Stimulated activated naive CD4-positive, alpha-beta T cell (primary cell): ENCODE measurements at regions not wholly inside any gene's neighbourhood (a gene's known extent, or its start where the extent isn't known, plus 50 kb on each side); places are given as distances from the start of the nearest gene placed in this dataset.

Experiments used
- DNase-seq, 6 experiments: peaks; one replicate each; lab custom pipeline; 2025; lab: John Stamatoyannopoulos, UW

- DNase-seq: no peak
Observed at GRCh38 chr18:28854964-28855363, 678.0 kb upstream of the CDH2 start.

DNA sequence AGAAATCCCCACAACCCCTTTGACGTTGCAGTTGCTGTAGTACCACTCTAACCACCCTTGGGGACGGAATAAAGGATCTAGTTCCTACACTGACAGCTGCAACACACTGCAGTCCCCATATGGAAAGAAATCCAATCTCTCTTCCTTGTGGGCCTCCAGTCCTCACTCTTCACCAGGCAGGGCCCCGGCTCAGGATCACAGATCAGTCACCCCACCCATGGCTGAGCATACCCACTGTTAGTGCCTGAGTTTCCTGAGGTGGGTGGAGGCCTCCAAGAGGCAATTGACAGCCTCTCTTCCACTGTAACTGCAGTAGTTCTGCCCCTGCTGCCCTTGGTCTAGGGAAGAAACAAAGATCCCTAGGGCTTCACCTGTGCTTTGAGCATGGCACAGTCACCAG lies 670.0 kb upstream of the CDH2 start:
- no peak for DNase-seq

GRCh38 chr18:28837100-28837499 lies 660.2 kb upstream of the CDH2 start:
- no peak for DNase-seq

DNA sequence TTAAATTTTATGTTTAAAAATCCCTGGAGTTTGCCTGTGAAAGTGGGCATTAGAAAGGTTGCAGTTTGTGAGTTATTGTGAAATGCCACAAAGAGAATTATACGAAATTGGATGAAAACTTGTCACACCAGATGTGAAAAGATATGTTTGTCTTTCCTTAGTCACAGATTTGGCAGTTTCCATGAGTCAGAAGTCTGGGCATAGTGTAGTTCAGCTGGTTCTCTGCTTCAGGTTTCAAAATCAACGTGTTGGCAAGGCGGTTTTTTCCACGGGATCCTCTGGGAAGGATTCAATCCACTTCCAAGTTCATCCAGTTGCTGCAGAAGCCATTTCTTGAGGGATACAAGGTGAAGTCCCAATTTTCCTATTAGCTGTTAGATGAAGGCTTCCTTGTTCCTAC lies 658.0 kb upstream of the CDH2 start:
- no peak for DNase-seq

- no peak for DNase-seq
Observed at GRCh38 chr18:28831908-28832307, 655.0 kb upstream of the CDH2 start.

DNA sequence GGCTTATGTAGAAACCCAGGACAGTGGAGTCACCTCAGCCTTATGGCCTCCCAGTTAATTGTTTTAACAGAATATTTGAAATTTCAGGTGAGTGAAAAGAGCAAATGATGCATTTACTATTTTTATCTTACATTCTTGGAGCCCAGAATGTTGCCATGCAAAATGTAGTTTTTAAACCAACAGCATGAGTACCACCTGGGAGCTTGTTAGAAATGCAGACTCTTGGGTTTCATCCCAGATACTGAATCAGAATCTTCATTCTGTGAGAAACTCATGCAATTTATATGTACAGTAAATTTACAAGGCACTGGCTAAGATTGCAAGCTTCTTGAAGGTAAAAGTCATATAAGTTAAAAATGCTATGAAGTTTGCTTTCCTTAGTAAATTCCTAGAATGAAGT lies 654.5 kb upstream of the CDH2 start:
- no peak for DNase-seq

DNA sequence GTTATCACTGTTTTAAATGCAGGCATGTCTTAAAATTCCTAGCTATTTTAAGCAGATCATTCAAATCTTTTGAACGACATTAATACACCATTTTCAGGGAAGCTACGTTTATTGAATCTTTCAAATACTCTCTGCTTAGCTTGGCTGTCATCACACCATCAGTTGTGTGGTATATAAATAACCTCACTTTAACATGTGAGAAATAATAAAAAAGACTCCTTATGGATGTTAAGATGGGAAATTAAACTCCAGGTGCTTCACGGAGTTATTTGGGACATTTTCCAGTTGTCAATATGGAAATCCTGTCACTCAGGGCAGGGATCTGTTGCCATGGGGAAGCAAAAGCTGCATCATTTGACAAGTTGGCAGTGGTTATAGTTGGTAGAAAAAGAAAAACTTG lies 649.2 kb upstream of the CDH2 start:
- DNase-seq: no peak

GRCh38 chr18:28824183-28824574 lies 647.2 kb upstream of the CDH2 start:
- no peak for DNase-seq

GRCh38 chr18:28823506-28824182 lies 646.7 kb upstream of the CDH2 start:
- no peak for DNase-seq

DNA sequence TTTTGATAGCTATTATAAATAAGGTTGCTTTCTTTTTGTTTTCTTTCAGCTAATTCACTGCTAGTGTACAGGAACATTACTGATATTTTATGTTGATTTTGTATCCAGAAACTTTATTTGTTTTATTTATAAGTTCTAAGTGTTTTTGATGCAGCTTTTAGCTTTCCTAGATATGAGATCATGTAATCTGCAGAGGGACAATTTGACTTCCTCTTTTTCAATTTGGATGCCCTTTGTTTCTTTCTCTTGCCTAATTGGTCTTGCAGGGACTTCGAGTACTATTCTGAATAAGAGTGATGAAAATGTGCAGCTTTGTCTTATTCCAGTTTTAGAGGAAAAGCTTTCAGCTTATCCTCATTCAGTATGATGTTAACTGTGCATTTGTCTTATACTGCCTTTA lies 643.4 kb upstream of the CDH2 start:
- DNase-seq: no peak

- no peak for DNase-seq
Observed at GRCh38 chr18:28816155-28816554, 639.2 kb upstream of the CDH2 start.

DNA sequence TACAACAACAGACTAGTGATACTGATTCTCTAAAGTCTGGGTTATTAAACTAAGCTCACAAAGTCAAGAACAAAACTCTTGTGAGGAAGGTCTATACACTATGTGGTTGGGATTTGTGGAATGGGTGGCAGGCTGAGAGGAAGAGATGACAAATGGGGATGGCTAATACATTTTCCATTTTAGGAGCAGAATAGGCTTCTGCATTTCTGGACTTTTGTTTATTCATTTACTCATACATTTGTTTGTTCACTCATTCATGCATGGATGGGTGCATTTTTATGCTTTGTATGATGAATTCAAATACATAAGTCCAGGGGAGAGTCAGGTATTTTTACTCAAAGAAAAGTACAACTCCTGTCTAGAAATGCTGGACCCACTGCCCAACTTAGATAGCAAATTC lies 637.4 kb upstream of the CDH2 start:
- no peak for DNase-seq

GRCh38 chr18:28808373-28808772 lies 631.4 kb upstream of the CDH2 start:
- DNase-seq: no peak

DNA sequence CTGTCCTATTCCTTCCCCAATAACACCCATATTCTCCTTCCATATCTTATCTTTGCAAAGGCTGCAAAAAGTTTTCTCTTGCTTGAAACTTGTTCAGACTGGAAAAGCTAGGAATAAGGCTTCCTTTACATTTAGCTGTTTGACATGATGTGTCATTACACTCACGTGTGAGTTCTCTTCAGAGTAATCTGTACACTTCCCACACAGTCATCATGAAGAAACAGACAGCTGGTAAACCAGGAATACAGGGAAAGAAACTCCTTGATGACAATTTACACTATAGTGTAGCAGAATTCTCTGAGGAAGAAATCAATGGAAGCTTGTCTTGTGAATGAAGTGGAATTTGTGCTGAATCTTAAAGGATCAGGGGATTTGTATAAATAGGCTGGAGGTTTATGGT lies 628.6 kb upstream of the CDH2 start:
- no peak for DNase-seq

- no peak for DNase-seq
Observed at GRCh38 chr18:28804512-28805202, 627.7 kb upstream of the CDH2 start.

DNA sequence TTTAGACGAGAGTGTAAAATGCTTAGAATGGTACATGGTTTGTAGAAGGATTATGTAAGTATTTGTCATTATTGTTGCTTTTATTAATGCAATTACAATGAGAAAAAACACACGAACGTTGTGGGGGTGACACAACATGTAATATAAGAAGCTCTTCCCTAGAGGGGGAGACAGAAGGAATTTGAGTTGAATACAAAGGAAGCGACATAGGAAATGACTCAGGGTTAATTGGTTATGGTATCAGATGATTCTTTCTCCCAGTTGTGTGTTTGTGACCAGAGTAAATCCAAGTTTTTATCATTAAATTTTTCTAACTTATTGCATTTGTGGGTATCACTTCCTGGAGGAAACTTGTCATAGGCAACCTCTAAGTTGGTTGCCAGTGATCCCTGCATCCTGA lies 625.6 kb upstream of the CDH2 start:
- no peak for DNase-seq

- no peak for DNase-seq
Observed at GRCh38 chr18:28801876-28802275, 624.9 kb upstream of the CDH2 start.

GRCh38 chr18:28794459-28795245 lies 617.7 kb upstream of the CDH2 start:
- DNase-seq: no peak

- no peak for DNase-seq
Observed at GRCh38 chr18:28793901-28794300, 617.0 kb upstream of the CDH2 start.

DNA sequence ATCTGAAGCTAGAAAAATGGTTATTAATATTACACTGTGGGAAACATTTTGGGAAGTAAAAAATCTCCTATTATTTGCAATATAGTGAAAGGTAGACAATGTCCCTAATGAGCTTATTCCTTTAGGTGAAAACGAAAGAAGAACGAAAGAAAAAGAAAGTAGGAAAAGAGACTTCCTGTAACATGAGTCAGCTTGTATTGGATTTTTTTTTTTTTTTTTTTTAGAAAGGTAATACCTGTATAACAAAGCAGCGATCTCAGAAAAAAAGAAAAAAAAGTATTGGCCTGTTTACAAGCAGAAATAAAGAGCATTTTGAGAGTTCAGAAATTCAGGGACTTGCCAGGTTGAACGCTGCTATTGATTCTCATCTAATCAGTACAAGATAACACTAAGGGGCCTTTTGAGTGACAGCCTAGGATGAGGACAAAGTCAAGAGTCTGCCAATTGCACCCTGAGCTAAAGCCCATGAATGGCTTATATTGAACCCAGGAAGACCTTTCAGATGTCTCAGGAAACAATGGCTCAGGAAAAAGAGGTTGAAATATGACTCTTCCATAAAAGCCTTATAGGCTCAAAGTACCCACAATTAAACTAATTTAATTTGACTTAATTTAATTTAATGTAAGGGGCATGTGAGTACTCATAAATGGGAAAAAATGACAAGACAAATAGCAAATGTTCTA lies 615.6 kb upstream of the CDH2 start:
- DNase-seq: no peak

GRCh38 chr18:28791101-28791500 lies 614.2 kb upstream of the CDH2 start:
- DNase-seq: no peak

- DNase-seq: no peak
Observed at GRCh38 chr18:28789502-28789901, 612.6 kb upstream of the CDH2 start.

DNA sequence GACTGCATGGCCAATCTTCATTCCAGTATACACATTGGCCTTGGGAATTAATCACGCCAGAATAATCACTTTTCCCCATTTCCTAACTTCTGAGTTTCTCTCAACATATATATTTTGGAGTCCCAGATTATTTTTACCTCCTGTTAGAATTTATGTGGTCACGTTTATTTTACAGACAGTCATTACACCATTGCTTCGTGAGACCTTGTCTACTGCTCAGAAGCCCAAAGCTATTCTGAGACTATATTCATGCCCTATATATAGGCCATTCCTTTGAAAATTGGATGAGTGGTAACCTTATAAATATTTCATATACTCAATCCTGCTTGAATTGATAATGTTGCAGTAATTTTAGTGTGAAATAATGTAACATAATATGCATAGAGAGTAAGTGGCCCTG lies 610.0 kb upstream of the CDH2 start:
- DNase-seq: no peak
